Uterus (tissue), 2 donors: ENCODE measurements at regions not wholly inside any gene's neighbourhood (a gene's known extent, or its start where the extent isn't known, plus 50 kb on each side); places are given as distances from the start of the nearest gene placed in this dataset.

Source experiments
- POLR2A ChIP-seq, 2 donors: fragments of 450-650 bp; IDR thresholded peaks; one replicate each; pipeline ENCODE4 v1.6.1; 2016; ENCODE audit warnings: antibody characterized with exemption in 2 of 2, mild to moderate bottlenecking in 1 of 2, moderate library complexity in 1 of 2
- TF ChIP-seq, protein P1 (sequence below), 4 experiments: fragments of 200-600 bp in 2 of 4; fragments of 450-650 bp in 2 of 4; sonication (generic) in 2 of 4; IDR thresholded peaks; one replicate each; pipeline ENCODE4 v1.5.1; 2016 to 2019; ENCODE audit warnings: antibody characterized with exemption in 4 of 4, mild to moderate bottlenecking in 2 of 4, moderate library complexity in 1 of 4

DNA sequence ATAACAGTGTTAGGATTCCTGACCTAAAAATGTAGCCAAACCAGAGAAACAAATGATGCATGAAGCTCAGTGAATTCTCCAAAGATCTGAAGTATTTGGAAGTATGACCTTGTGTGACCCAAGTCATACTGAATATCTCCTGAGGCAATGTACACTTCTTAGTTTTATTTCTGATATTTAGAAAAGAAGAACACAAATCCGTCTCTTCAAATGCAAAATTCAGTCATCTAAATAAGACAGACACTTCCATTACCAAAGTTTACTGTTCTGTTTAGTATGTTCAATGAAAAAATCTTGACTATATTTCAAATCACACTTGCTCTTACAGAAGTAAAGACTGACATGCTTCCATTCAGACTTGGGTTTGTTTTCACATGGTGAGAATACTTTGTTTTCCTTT, 495.7 kb downstream of the RIT2 start:
- TF ChIP-seq, protein P1, sequence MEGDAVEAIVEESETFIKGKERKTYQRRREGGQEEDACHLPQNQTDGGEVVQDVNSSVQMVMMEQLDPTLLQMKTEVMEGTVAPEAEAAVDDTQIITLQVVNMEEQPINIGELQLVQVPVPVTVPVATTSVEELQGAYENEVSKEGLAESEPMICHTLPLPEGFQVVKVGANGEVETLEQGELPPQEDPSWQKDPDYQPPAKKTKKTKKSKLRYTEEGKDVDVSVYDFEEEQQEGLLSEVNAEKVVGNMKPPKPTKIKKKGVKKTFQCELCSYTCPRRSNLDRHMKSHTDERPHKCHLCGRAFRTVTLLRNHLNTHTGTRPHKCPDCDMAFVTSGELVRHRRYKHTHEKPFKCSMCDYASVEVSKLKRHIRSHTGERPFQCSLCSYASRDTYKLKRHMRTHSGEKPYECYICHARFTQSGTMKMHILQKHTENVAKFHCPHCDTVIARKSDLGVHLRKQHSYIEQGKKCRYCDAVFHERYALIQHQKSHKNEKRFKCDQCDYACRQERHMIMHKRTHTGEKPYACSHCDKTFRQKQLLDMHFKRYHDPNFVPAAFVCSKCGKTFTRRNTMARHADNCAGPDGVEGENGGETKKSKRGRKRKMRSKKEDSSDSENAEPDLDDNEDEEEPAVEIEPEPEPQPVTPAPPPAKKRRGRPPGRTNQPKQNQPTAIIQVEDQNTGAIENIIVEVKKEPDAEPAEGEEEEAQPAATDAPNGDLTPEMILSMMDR (IDR thresholded peaks at IDR 0.05): no peak
- TF ChIP-seq POLR2A (IDR thresholded peaks at IDR 0.05): no peak
